IMR-90 (cell line): ENCODE measurements at regions not wholly inside any gene's neighbourhood (a gene's known extent, or its start where the extent isn't known, plus 50 kb on each side); places are given as distances from the start of the nearest gene placed in this dataset.

Source experiments
- MAFK ChIP-seq: IDR thresholded peaks from 2 replicates; pipeline ENCODE4 v1.6.1; 2012; ENCODE audit warnings: low read depth, low read length, improper control_type of control experiment
- POLR2A ChIP-seq: IDR thresholded peaks from 2 replicates; pipeline ENCODE4 v1.6.1; 2012; ENCODE audit warnings: mild to moderate bottlenecking, low read depth, low read length
- TF ChIP-seq, protein P1 (sequence below): conservative IDR thresholded peaks from 2 replicates; pipeline ENCODE4 v1.5.1; 2012; ENCODE audit warnings: mild to moderate bottlenecking, low read depth, low read length, improper control_type of control experiment

DNA sequence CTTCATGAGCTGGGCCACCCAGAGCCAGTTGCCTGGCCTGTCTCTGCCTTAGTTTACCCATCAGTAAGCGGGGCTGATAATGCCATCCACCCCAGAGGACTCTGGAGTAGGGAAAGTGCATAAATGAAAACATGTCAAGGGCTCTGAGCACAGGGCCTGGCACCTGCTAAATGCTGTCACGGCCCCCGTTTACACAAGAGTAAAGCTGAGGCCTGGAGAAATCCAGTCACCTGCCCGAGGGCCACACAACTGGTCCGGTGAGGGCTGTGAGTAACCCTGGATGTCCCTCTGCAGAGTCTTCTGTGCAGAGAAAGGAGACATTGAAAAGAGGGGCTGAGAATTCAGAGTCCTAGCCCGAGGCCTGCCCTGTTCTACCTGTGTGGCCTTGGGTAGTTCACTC, 110.6 kb upstream of the ANO1 start:
- TF ChIP-seq POLR2A, result no peak
- TF ChIP-seq, protein P1, sequence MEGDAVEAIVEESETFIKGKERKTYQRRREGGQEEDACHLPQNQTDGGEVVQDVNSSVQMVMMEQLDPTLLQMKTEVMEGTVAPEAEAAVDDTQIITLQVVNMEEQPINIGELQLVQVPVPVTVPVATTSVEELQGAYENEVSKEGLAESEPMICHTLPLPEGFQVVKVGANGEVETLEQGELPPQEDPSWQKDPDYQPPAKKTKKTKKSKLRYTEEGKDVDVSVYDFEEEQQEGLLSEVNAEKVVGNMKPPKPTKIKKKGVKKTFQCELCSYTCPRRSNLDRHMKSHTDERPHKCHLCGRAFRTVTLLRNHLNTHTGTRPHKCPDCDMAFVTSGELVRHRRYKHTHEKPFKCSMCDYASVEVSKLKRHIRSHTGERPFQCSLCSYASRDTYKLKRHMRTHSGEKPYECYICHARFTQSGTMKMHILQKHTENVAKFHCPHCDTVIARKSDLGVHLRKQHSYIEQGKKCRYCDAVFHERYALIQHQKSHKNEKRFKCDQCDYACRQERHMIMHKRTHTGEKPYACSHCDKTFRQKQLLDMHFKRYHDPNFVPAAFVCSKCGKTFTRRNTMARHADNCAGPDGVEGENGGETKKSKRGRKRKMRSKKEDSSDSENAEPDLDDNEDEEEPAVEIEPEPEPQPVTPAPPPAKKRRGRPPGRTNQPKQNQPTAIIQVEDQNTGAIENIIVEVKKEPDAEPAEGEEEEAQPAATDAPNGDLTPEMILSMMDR, result no peak
- no peak for TF ChIP-seq MAFK
